ENCODE measurements at regions not wholly inside any gene's neighbourhood (a gene's known extent, or its start where the extent isn't known, plus 50 kb on each side); places are given as distances from the start of the nearest gene placed in this dataset.
"Not testable (repeated sequence)": the region's sequence is repeated elsewhere in the genome, so short reads cannot be mapped to it uniquely, and the experiment has no call there.

GRCh38 chr2:190742431-190742830, 93.5 kb downstream of the NAB1 start:
- Histone ChIP-seq H3K4me1 (replicated peaks in 1 of 2) (peaks cover 0 to 4% of the 10 kb centered on the region in 2 donors), H3K27ac (no peak overlapping the region), H3K4me3 (no peak overlapping the region)
- ATAC-seq (replicated peaks in 6 of 8) = no peak
- in situ Hi-C loops (cut with MboI; ENCODE audit: low pct_unique_long_range_greater_than_20kb in 2 of 9, low sequenced_read_pairs in 9 of 9, unreplicated experiment in 9 of 9) = no loop called here

- 0 to 92% (median 71%) methylated on average over 2 of the region's 2 CpGs; no CpG with 5 or more reads in 4 of the 10 experiments for WGBS, 10 experiments
- Histone ChIP-seq H3K27ac (no peak overlapping the region), H3K4me3 (no peak overlapping the region), H3K4me1 (replicated peaks in 1 of 2) (peaks cover 0 to 4% of the 10 kb centered on the region in 2 donors)
- ATAC-seq (replicated peaks in 6 of 8) = no peak
- in situ Hi-C loops (cut with MboI; ENCODE audit: low pct_unique_long_range_greater_than_20kb in 2 of 9, low sequenced_read_pairs in 9 of 9, unreplicated experiment in 9 of 9) = no loop called here
Measured at GRCh38 chr2:190744041-190744440, 95.2 kb downstream of the NAB1 start.

DNA sequence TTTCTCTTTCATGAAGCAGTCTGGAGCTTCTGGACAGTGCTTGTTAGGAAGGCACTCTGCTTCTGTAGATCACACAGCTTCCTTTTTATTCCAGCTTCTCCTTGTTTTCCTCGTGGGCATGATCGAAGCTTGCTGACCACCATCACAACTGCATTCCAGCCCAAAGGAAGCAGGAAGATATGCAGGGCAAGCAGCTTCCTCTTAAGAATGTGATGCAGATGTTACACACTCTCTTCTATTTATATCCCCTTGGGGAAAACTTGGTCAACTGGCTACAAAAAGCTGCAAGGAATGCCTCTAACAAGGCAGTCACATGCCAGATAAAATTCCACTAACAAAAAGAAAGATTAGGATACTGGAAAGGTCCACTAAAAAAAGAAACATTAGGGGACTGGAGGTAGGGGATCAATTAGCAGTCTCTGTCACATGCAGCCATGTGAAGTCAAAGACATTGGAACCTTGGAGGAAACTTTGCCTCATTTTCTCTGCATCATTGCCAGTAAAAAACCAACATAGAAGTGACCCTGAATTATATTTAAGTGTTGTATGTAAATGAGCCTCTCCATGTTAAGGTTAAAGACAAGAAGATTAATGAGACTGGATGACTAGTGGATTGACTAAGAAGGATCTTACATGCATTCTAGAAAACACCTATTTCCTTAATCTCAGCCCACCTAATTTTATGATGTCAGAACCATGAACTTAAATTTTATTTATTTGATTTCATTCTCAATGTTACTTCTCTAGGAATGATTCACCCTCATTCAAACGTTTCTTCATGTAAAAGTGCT, 98.3 kb downstream of the NAB1 start:
- Histone ChIP-seq H3K27ac (no peak overlapping the region), H3K4me3 (no peak overlapping the region), H3K4me1 (replicated peaks in 1 of 2) (peaks cover 0 to 4% of the 10 kb centered on the region in 2 donors)
- in situ Hi-C loops (cut with MboI; ENCODE audit: low pct_unique_long_range_greater_than_20kb in 2 of 9, low sequenced_read_pairs in 9 of 9, unreplicated experiment in 9 of 9) = no loop called here
- 8 to 100% (median 65%) methylated on average over 1 to 3 of the region's 3 CpGs for WGBS, 10 experiments
- ATAC-seq (replicated peaks in 6 of 8) = peak in 3 of 8 experiments; percentile 32 to 64 (median 46)

DNA sequence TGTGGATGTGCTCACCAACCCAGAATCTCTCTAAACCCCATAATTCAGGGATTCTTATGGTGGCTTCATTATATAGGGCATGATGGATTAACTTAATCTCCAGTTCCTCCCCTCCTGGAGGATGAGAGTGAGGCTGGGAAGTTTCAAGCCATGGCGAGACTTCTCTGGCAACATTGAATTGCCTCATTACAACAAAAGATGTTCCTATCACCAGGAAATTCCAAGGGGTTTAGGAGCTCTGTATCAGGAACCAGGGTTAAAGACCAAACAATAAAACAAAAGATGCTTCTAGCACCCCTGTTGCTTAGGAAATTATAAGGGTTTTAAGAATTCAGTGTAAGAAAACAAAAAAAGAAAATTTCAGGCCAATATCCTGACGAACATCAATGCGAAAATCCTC, 100.1 kb downstream of the NAB1 start:
- WGBS, 10 experiments = 67 to 95% (median 86%) methylated on average over 1 to 3 of the region's 3 CpGs; no CpG with 5 or more reads in 2 of the 10 experiments
- Histone ChIP-seq H3K4me3 (no peak overlapping the region), H3K27ac (no peak overlapping the region), H3K4me1 (replicated peaks in 1 of 2) (peaks cover 0 to 4% of the 10 kb centered on the region in 2 donors)
- no peak for ATAC-seq (replicated peaks in 6 of 8)
- in situ Hi-C loops (cut with MboI; ENCODE audit: low pct_unique_long_range_greater_than_20kb in 2 of 9, low sequenced_read_pairs in 9 of 9, unreplicated experiment in 9 of 9) = no loop called here

- Histone ChIP-seq H3K4me1 (replicated peaks in 1 of 2) (peaks cover 5 to 17% of the 10 kb centered on the region in 2 donors), H3K27ac (no peak overlapping the region), H3K4me3 (no peak overlapping the region)
- peak in 5 of 8 experiments; percentile 30 to 82 (median 72) for ATAC-seq (replicated peaks in 6 of 8)
- 31 to 78% (median 54%) methylated on average over 2 to 5 of the region's 5 CpGs; no CpG with 5 or more reads in 2 of the 10 experiments for whole genome bisulfite sequencing, 10 experiments
- in situ Hi-C loops (cut with MboI; ENCODE audit: low pct_unique_long_range_greater_than_20kb in 2 of 9, low sequenced_read_pairs in 9 of 9, unreplicated experiment in 9 of 9) = no loop called here
Measured at GRCh38 chr2:190755772-190756415, 107.0 kb downstream of the NAB1 start.

- Histone ChIP-seq H3K27ac (no peak overlapping the region), H3K4me3 (no peak overlapping the region), H3K4me1 (replicated peaks in 1 of 2) (peaks cover 5 to 17% of the 10 kb centered on the region in 2 donors)
- in situ Hi-C loops (cut with MboI; ENCODE audit: low pct_unique_long_range_greater_than_20kb in 2 of 9, low sequenced_read_pairs in 9 of 9, unreplicated experiment in 9 of 9) = no loop called here
- 0 to 96% (median 76%) methylated on average over 1 to 7 of the region's 8 CpGs; no CpG with 5 or more reads in 1 of the 10 experiments for WGBS, 10 experiments
- ATAC-seq (replicated peaks in 6 of 8) = peak in 5 of 8 experiments; percentile 29 to 85 (median 34)
Measured at GRCh38 chr2:190759749-190760213, 110.9 kb downstream of the NAB1 start.

DNA sequence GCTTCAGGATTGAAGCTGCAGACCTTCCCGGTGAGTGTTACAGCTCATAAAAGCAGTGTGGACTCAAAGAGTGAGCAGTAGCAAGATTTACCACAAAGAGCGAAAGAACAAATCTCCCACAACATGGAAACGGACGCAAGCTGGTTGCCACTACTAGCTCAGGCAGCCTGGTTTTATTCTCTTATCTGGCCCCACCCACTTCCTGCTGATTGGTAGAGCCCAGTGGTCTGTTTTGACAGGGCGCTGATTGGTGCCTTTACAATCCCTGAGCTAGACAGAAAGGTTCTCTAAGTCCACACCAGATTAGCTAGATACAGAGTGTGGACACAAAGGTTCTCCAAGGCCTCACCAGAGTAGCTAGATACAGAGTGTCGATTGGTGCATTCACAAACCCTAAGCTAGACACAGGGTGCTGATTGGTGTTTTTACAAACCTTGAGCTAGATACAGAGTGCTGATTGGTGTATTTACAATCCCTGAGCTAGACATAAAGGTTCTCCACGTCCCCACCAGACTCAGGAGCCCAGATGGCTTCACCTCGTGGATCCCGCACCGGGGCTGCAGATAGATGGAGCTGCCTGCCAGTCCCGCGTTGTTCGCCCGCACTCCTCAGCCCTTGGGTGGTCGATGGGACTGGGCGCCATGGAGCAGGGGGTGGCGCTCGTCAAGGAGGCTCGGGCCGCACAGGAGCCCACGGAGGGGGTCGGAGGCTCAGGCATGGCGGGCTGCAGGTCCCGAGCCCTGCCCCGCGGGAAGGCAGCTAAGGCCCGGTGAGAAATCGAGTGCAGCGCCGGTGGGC, 111.7 kb downstream of the NAB1 start:
- ATAC-seq (replicated peaks in 6 of 8); in situ Hi-C loops (cut with MboI; ENCODE audit: low pct_unique_long_range_greater_than_20kb in 2 of 9, low sequenced_read_pairs in 9 of 9, unreplicated experiment in 9 of 9); H3K27ac ChIP-seq; H3K4me3 ChIP-seq: not testable (repeated sequence)
- 83 to 100% (median 97%) methylated on average over 2 to 5 of the region's 30 CpGs; no CpG with 5 or more reads in 6 of the 10 experiments for WGBS, 10 experiments
- peaks cover 11 to 19% of the 10 kb centered on the region in 2 donors for H3K4me1 ChIP-seq (replicated peaks in 1 of 2)

GRCh38 chr2:190761216-190761615, 112.3 kb downstream of the NAB1 start:
- H3K4me3 ChIP-seq; H3K27ac ChIP-seq; in situ Hi-C loops (cut with MboI; ENCODE audit: low pct_unique_long_range_greater_than_20kb in 2 of 9, low sequenced_read_pairs in 9 of 9, unreplicated experiment in 9 of 9); ATAC-seq (replicated peaks in 6 of 8): not testable (repeated sequence)
- no CpG with 5 or more reads among the region's 28 CpGs for WGBS, 10 experiments
- H3K4me1 ChIP-seq (replicated peaks in 1 of 2) = peaks cover 14 to 19% of the 10 kb centered on the region in 2 donors

GRCh38 chr2:190762566-190762965, 113.7 kb downstream of the NAB1 start:
- no peak for ATAC-seq (replicated peaks in 6 of 8)
- peaks cover 16 to 22% of the 10 kb centered on the region in 2 donors for H3K4me1 ChIP-seq (replicated peaks in 1 of 2)
- in situ Hi-C loops (cut with MboI; ENCODE audit: low pct_unique_long_range_greater_than_20kb in 2 of 9, low sequenced_read_pairs in 9 of 9, unreplicated experiment in 9 of 9) = no loop called here
- H3K4me3 ChIP-seq = no peak overlapping the region
- no peak overlapping the region for H3K27ac ChIP-seq
- 0 to 100% (median 45%) methylated on average over 1 of the region's 1 CpG; no CpG with 5 or more reads in 4 of the 10 experiments for WGBS, 10 experiments

GRCh38 chr2:190763100-190763499, 114.2 kb downstream of the NAB1 start:
- in situ Hi-C loops (cut with MboI; ENCODE audit: low pct_unique_long_range_greater_than_20kb in 2 of 9, low sequenced_read_pairs in 9 of 9, unreplicated experiment in 9 of 9) = no loop called here
- no peak overlapping the region for H3K4me3 ChIP-seq
- no peak for ATAC-seq (replicated peaks in 6 of 8)
- peaks cover 16 to 22% of the 10 kb centered on the region in 2 donors for H3K4me1 ChIP-seq (replicated peaks in 1 of 2)
- H3K27ac ChIP-seq = no peak overlapping the region

GRCh38 chr2:190763901-190764514, 115.1 kb downstream of the NAB1 start:
- Histone ChIP-seq H3K4me3 (no peak overlapping the region), H3K27ac (no peak overlapping the region), H3K4me1 (replicated peaks in 1 of 2) (peaks cover 16 to 22% of the 10 kb centered on the region in 2 donors)
- ATAC-seq (replicated peaks in 6 of 8) = peak in 5 of 8 experiments; percentile 24 to 39 (median 26)
- WGBS, 10 experiments = 0 to 100% (median 63%) methylated on average over 1 to 2 of the region's 2 CpGs; no CpG with 5 or more reads in 2 of the 10 experiments
- in situ Hi-C loops (cut with MboI; ENCODE audit: low pct_unique_long_range_greater_than_20kb in 2 of 9, low sequenced_read_pairs in 9 of 9, unreplicated experiment in 9 of 9) = no loop called here

- ATAC-seq (replicated peaks in 6 of 8) = peak; percentile 84 to 95 (median 89)
Measured at GRCh38 chr2:190765386-190766173, 115.0 kb upstream of the GLS start.

More at GRCh38 chr2:190765386-190766173, 115.0 kb upstream of the GLS start:
- Histone ChIP-seq H3K27ac (no peak overlapping the region), H3K4me3 (no peak overlapping the region), H3K4me1 (replicated peaks in 1 of 2) (peaks cover 16 to 22% of the 10 kb centered on the region in 2 donors)
- in situ Hi-C loops (cut with MboI; ENCODE audit: low pct_unique_long_range_greater_than_20kb in 2 of 9, low sequenced_read_pairs in 9 of 9, unreplicated experiment in 9 of 9) = no loop called here
- 47 to 100% (median 74%) methylated on average over 2 to 7 of the region's 7 CpGs for WGBS, 10 experiments

All from motor neuron (in vitro differentiated cells).